ENCODE measurements at regions not wholly inside any gene's neighbourhood (a gene's known extent, or its start where the extent isn't known, plus 50 kb on each side); places are given as distances from the start of the nearest gene placed in this dataset.

DNA sequence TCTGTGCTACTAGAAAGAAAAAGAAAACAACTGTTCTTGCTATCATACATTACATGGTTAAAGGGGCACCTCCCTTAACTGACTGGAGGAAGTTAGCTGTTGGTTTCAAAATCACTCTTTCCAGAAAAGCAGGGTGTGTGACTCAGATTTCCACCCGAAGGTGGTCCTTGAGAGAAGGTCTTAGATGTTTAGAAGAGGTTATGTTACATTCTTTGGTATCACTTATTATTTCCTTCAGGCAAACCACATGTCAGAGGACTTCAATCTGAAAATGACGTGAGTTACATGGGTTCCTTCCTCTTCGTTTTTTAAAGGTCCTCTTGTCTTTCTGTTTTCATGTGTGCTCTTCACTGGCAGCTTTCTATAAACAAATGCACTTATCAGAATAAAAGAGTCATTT is 307.9 kb upstream of the CBLB start:
- Mint-ChIP-seq H3K27me3 (ENCODE audit: insufficient read depth, low read depth, poor library complexity) (no peaks in the 10 kb centered on the region), H3K4me3 (no peak overlapping the region), H3K4me1 (peaks cover 9% of the 10 kb centered on the region), H3K27ac (no peak overlapping the region), H3K9me3 (no peaks in the 10 kb centered on the region), H3K36me3 (ENCODE audit: low read depth) (no peaks in the 10 kb centered on the region)
- peaks cover 17% of the 10 kb centered on the region; the same call in 1 of the 2 replicates for H3K4me1 ChIP-seq (ENCODE audit: insufficient read depth)
- TF ChIP-seq, protein P1, sequence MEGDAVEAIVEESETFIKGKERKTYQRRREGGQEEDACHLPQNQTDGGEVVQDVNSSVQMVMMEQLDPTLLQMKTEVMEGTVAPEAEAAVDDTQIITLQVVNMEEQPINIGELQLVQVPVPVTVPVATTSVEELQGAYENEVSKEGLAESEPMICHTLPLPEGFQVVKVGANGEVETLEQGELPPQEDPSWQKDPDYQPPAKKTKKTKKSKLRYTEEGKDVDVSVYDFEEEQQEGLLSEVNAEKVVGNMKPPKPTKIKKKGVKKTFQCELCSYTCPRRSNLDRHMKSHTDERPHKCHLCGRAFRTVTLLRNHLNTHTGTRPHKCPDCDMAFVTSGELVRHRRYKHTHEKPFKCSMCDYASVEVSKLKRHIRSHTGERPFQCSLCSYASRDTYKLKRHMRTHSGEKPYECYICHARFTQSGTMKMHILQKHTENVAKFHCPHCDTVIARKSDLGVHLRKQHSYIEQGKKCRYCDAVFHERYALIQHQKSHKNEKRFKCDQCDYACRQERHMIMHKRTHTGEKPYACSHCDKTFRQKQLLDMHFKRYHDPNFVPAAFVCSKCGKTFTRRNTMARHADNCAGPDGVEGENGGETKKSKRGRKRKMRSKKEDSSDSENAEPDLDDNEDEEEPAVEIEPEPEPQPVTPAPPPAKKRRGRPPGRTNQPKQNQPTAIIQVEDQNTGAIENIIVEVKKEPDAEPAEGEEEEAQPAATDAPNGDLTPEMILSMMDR (conservative IDR thresholded peaks at IDR 0.05; ENCODE audit: low read depth in 2 of 2), result no peak
- TF ChIP-seq POLR2AphosphoS5 (IDR thresholded peaks at IDR 0.05; ENCODE audit: low read depth), result no peak
- no peak for TF ChIP-seq JUNB (IDR thresholded peaks at IDR 0.05; ENCODE audit: unreplicated experiment)
- no peak for TF ChIP-seq NANOG (IDR thresholded peaks at IDR 0.05; ENCODE audit: borderline replicate concordance)
- TF ChIP-seq ZNF114 (CRISPR knock-in tag; IDR thresholded peaks at IDR 0.05), result no peak
- no peak for TF ChIP-seq EZH2 (IDR thresholded peaks at IDR 0.05; ENCODE audit: low read depth, unreplicated experiment)
- no peak for TF ChIP-seq CREB1 (CRISPR knock-in tag; IDR thresholded peaks at IDR 0.05; ENCODE audit: low read depth)
- TF ChIP-seq, protein P2, sequence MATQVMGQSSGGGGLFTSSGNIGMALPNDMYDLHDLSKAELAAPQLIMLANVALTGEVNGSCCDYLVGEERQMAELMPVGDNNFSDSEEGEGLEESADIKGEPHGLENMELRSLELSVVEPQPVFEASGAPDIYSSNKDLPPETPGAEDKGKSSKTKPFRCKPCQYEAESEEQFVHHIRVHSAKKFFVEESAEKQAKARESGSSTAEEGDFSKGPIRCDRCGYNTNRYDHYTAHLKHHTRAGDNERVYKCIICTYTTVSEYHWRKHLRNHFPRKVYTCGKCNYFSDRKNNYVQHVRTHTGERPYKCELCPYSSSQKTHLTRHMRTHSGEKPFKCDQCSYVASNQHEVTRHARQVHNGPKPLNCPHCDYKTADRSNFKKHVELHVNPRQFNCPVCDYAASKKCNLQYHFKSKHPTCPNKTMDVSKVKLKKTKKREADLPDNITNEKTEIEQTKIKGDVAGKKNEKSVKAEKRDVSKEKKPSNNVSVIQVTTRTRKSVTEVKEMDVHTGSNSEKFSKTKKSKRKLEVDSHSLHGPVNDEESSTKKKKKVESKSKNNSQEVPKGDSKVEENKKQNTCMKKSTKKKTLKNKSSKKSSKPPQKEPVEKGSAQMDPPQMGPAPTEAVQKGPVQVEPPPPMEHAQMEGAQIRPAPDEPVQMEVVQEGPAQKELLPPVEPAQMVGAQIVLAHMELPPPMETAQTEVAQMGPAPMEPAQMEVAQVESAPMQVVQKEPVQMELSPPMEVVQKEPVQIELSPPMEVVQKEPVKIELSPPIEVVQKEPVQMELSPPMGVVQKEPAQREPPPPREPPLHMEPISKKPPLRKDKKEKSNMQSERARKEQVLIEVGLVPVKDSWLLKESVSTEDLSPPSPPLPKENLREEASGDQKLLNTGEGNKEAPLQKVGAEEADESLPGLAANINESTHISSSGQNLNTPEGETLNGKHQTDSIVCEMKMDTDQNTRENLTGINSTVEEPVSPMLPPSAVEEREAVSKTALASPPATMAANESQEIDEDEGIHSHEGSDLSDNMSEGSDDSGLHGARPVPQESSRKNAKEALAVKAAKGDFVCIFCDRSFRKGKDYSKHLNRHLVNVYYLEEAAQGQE (IDR thresholded peaks at IDR 0.05; ENCODE audit: unreplicated experiment), result no peak
- TF ChIP-seq, protein P3, sequence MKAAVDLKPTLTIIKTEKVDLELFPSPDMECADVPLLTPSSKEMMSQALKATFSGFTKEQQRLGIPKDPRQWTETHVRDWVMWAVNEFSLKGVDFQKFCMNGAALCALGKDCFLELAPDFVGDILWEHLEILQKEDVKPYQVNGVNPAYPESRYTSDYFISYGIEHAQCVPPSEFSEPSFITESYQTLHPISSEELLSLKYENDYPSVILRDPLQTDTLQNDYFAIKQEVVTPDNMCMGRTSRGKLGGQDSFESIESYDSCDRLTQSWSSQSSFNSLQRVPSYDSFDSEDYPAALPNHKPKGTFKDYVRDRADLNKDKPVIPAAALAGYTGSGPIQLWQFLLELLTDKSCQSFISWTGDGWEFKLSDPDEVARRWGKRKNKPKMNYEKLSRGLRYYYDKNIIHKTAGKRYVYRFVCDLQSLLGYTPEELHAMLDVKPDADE (IDR thresholded peaks at IDR 0.05), result no peak
- TF ChIP-seq, protein P4, sequence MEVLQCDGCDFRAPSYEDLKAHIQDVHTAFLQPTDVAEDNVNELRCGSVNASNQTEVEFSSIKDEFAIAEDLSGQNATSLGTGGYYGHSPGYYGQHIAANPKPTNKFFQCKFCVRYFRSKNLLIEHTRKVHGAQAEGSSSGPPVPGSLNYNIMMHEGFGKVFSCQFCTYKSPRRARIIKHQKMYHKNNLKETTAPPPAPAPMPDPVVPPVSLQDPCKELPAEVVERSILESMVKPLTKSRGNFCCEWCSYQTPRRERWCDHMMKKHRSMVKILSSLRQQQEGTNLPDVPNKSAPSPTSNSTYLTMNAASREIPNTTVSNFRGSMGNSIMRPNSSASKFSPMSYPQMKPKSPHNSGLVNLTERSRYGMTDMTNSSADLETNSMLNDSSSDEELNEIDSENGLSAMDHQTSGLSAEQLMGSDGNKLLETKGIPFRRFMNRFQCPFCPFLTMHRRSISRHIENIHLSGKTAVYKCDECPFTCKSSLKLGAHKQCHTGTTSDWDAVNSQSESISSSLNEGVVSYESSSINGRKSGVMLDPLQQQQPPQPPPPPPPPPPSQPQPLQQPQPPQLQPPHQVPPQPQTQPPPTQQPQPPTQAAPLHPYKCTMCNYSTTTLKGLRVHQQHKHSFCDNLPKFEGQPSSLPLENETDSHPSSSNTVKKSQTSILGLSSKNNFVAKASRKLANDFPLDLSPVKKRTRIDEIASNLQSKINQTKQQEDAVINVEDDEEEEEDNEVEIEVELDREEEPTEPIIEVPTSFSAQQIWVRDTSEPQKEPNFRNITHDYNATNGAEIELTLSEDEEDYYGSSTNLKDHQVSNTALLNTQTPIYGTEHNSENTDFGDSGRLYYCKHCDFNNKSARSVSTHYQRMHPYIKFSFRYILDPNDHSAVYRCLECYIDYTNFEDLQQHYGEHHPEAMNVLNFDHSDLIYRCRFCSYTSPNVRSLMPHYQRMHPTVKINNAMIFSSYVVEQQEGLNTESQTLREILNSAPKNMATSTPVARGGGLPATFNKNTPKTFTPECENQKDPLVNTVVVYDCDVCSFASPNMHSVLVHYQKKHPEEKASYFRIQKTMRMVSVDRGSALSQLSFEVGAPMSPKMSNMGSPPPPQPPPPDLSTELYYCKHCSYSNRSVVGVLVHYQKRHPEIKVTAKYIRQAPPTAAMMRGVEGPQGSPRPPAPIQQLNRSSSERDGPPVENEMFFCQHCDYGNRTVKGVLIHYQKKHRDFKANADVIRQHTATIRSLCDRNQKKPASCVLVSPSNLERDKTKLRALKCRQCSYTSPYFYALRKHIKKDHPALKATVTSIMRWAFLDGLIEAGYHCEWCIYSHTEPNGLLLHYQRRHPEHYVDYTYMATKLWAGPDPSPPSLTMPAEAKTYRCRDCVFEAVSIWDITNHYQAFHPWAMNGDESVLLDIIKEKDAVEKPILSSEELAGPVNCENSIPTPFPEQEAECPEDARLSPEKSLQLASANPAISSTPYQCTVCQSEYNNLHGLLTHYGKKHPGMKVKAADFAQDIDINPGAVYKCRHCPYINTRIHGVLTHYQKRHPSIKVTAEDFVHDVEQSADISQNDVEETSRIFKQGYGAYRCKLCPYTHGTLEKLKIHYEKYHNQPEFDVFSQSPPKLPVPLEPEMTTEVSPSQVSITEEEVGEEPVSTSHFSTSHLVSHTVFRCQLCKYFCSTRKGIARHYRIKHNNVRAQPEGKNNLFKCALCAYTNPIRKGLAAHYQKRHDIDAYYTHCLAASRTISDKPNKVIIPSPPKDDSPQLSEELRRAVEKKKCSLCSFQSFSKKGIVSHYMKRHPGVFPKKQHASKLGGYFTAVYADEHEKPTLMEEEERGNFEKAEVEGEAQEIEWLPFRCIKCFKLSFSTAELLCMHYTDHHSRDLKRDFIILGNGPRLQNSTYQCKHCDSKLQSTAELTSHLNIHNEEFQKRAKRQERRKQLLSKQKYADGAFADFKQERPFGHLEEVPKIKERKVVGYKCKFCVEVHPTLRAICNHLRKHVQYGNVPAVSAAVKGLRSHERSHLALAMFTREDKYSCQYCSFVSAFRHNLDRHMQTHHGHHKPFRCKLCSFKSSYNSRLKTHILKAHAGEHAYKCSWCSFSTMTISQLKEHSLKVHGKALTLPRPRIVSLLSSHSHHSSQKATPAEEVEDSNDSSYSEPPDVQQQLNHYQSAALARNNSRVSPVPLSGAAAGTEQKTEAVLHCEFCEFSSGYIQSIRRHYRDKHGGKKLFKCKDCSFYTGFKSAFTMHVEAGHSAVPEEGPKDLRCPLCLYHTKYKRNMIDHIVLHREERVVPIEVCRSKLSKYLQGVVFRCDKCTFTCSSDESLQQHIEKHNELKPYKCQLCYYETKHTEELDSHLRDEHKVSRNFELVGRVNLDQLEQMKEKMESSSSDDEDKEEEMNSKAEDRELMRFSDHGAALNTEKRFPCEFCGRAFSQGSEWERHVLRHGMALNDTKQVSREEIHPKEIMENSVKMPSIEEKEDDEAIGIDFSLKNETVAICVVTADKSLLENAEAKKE (CRISPR knock-in tag; IDR thresholded peaks at IDR 0.05), result no peak
- no peak for TF ChIP-seq EZH2phosphoT487 (IDR thresholded peaks at IDR 0.05; ENCODE audit: unreplicated experiment)
- TF ChIP-seq STAT1 (IDR thresholded peaks at IDR 0.05; ENCODE audit: unreplicated experiment), result no peak
- H4K20me1 ChIP-seq (replicated peaks; ENCODE audit: insufficient read depth), result no peaks in the 10 kb centered on the region
- no peak overlapping the region for H3K4me2 ChIP-seq
- no peaks in the 10 kb centered on the region for H3K27me3 ChIP-seq (ENCODE audit: insufficient read depth)
- H3K9me2 ChIP-seq (ENCODE audit: insufficient read depth), result no peaks in the 10 kb centered on the region; the same call in 1 of the 2 replicates
- DNase-seq (ENCODE audit: low spot score) (no peak), ATAC-seq (no peak)
- H3K27ac ChIP-seq (ENCODE audit: low read depth), result no peak overlapping the region
- no peak overlapping the region for H3K4me3 ChIP-seq
- H2AFZ ChIP-seq, result peak overlapping the region; percentile 15; the same call in 1 of the 2 replicates
- no peaks in the 10 kb centered on the region for H3K36me3 ChIP-seq (ENCODE audit: insufficient read depth)
- no peaks in the 10 kb centered on the region for H3K79me2 ChIP-seq (replicated peaks; ENCODE audit: insufficient read depth)
- H3F3A ChIP-seq (replicated peaks; ENCODE audit: low read depth), result no peaks in the 10 kb centered on the region

All from GM23338 (cell line).